Motor neuron (in vitro differentiated cells): ENCODE measurements at regions not wholly inside any gene's neighbourhood (a gene's known extent, or its start where the extent isn't known, plus 50 kb on each side); places are given as distances from the start of the nearest gene placed in this dataset.
"Not testable (repeated sequence)": the region's sequence is repeated elsewhere in the genome, so short reads cannot be mapped to it uniquely, and the experiment has no call there.

Source experiments
- ATAC-seq, 8 experiments: fragments of 200-7000 bp; cut with Tn5 transposase; replicated peaks in 6 of 8; 2 replicates each; pipeline ENCODE4 v1.8.0; 2021; ENCODE audit warnings: mild to moderate bottlenecking in 8 of 8, moderate library complexity in 8 of 8
- H3K27ac ChIP-seq, 2 donors: fragments of 250-450 bp; sonication (Bioruptor Pico); 2 replicates each; pipeline ENCODE4 v1.9.0; 2021; ENCODE audit warnings: antibody characterized with exemption in 2 of 2, mild to moderate bottlenecking in 2 of 2, moderate library complexity in 1 of 2
- H3K4me1 ChIP-seq, 2 donors: fragments of 250-450 bp; sonication (Bioruptor Pico); replicated peaks in 1 of 2; 2 replicates each; pipeline ENCODE4 v1.6.1; 2021; ENCODE audit warnings: antibody characterized with exemption in 2 of 2, mild to moderate bottlenecking in 2 of 2, moderate library complexity in 1 of 2
- H3K4me3 ChIP-seq, 5 donors: fragments of 250-450 bp; sonication (Bioruptor Pico); 2 replicates each; pipeline ENCODE4 v1.9.0; 2021; ENCODE audit warnings: antibody characterized with exemption in 5 of 5, mild to moderate bottlenecking in 5 of 5, moderate library complexity in 4 of 5
- WGBS, 10 experiments: fragments of 450-650 bp; shearing (Covaris generic); methylation state at CpG; one replicate each; pipeline ENCODE4 v1.0.0; 2022; 5-methylcytosine and 5-hydroxymethylcytosine counted together
- in situ Hi-C, 9 experiments: fragments of 400-800 bp; cut with MboI; loops; one replicate each; pipeline ENCODE4 v1.15.0; 2021; ENCODE audit warnings: low sequenced_read_pairs in 9 of 9, low pct_unique_long_range_greater_than_20kb in 2 of 9; ENCODE audit not compliant: unreplicated experiment in 9 of 9

- Histone ChIP-seq H3K4me3 (no peak overlapping the region), H3K27ac (no peak overlapping the region), H3K4me1 (peaks cover 10 to 13% of the 10 kb centered on the region in 2 donors)
- in situ Hi-C loops = loop anchor here in 1 of 9 experiments (25.0 kb wide), 1 partner anchor 235 kb away; the partner anchor contains the start of genes ADAMTS15 and ADAMTS8
- WGBS, 10 experiments = 0 to 87% (median 62%) methylated on average over 2 to 8 of the region's 14 CpGs; no CpG with 5 or more reads in 1 of the 10 experiments
- peak; percentile 59 to 97 (median 88) for ATAC-seq
Measured at GRCh38 chr11:130671801-130672700, 223.6 kb downstream of the ADAMTS15 start.

GRCh38 chr11:130672911-130673310 lies 224.5 kb downstream of the ADAMTS15 start:
- in situ Hi-C loops = loop anchor here in 1 of 9 experiments (25.0 kb wide), 1 partner anchor 236 kb away; the partner anchor contains the start of genes ADAMTS15 and ADAMTS8
- no peak overlapping the region for H3K4me3 ChIP-seq
- H3K4me1 ChIP-seq = peaks cover 10 to 13% of the 10 kb centered on the region in 2 donors
- WGBS, 10 experiments = 76 to 100% (median 87%) methylated on average over 1 to 4 of the region's 5 CpGs; no CpG with 5 or more reads in 5 of the 10 experiments
- no peak for ATAC-seq
- no peak overlapping the region for H3K27ac ChIP-seq

GRCh38 chr11:130673698-130674097 lies 225.3 kb downstream of the ADAMTS15 start:
- H3K4me1 ChIP-seq = peaks cover 10 to 13% of the 10 kb centered on the region in 2 donors
- no peak for ATAC-seq
- in situ Hi-C loops = loop anchor here in 1 of 9 experiments (25.0 kb wide), 1 partner anchor 236 kb away; the partner anchor contains the start of genes ADAMTS15 and ADAMTS8
- 44 to 100% (median 90%) methylated on average over 1 to 2 of the region's 2 CpGs; no CpG with 5 or more reads in 5 of the 10 experiments for WGBS, 10 experiments
- no peak overlapping the region for H3K4me3 ChIP-seq
- no peak overlapping the region for H3K27ac ChIP-seq

GRCh38 chr11:130674686-130675308 lies 226.4 kb downstream of the ADAMTS15 start:
- 56 to 100% (median 83%) methylated on average over 1 to 5 of the region's 5 CpGs; no CpG with 5 or more reads in 1 of the 10 experiments for WGBS, 10 experiments
- H3K4me1 ChIP-seq = peaks cover 10 to 13% of the 10 kb centered on the region in 2 donors
- ATAC-seq = no peak
- no peak overlapping the region for H3K4me3 ChIP-seq
- H3K27ac ChIP-seq = no peak overlapping the region
- in situ Hi-C loops = loop anchor here in 1 of 9 experiments (25.0 kb wide), 1 partner anchor 237 kb away; the partner anchor contains the start of genes ADAMTS15 and ADAMTS8

- in situ Hi-C loops = no loop called here
- Histone ChIP-seq H3K27ac (no peak overlapping the region), H3K4me1 (peaks cover 10 to 13% of the 10 kb centered on the region in 2 donors), H3K4me3 (no peak overlapping the region)
- WGBS, 10 experiments = 0 to 88% (median 77%) methylated on average over 1 to 7 of the region's 10 CpGs; no CpG with 5 or more reads in 3 of the 10 experiments
- ATAC-seq = peak in 2 of 8 experiments; percentile 51 to 74
Measured at GRCh38 chr11:130675371-130675821, 227.0 kb downstream of the ADAMTS15 start.

- no peak overlapping the region for H3K27ac ChIP-seq
- in situ Hi-C loops = no loop called here
- ATAC-seq = peak in 1 of 8 experiments; percentile 14
- peaks cover 10 to 13% of the 10 kb centered on the region in 2 donors for H3K4me1 ChIP-seq
- no peak overlapping the region for H3K4me3 ChIP-seq
- WGBS, 10 experiments = 20 to 100% (median 88%) methylated on average over 1 of the region's 1 CpG; no CpG with 5 or more reads in 2 of the 10 experiments
Measured at GRCh38 chr11:130675917-130676316, 227.5 kb downstream of the ADAMTS15 start.

GRCh38 chr11:130677486-130678153 lies 229.2 kb downstream of the ADAMTS15 start:
- no peak overlapping the region for H3K27ac ChIP-seq
- in situ Hi-C loops = no loop called here

GRCh38 chr11:130679247-130679646 lies 230.8 kb downstream of the ADAMTS15 start:
- Histone ChIP-seq H3K4me1 (no peaks in the 10 kb centered on the region), H3K4me3 (no peak overlapping the region), H3K27ac (no peak overlapping the region)
- WGBS, 10 experiments = 54 to 94% (median 81%) methylated on average over 4 of the region's 4 CpGs; no CpG with 5 or more reads in 1 of the 10 experiments
- no peak for ATAC-seq
- in situ Hi-C loops = no loop called here

More at GRCh38 chr11:130677486-130678153, 229.2 kb downstream of the ADAMTS15 start:
- H3K4me3 ChIP-seq = no peak overlapping the region
- 37 to 82% (median 57%) methylated on average over 1 to 6 of the region's 6 CpGs; no CpG with 5 or more reads in 2 of the 10 experiments for WGBS, 10 experiments
- peaks cover 4 to 7% of the 10 kb centered on the region in 2 donors for H3K4me1 ChIP-seq
- peak in 6 of 8 experiments; percentile 27 to 93 (median 72) for ATAC-seq

GRCh38 chr11:130682471-130682870 lies 233.8 kb downstream of the SNX19 start:
- 0 to 100% (median 78%) methylated on average over 1 to 2 of the region's 2 CpGs; no CpG with 5 or more reads in 2 of the 10 experiments for WGBS, 10 experiments
- ATAC-seq = peak in 1 of 8 experiments; percentile 33
- H3K4me3 ChIP-seq, H3K27ac ChIP-seq, H3K4me1 ChIP-seq, in situ Hi-C loops: not testable (repeated sequence)

GRCh38 chr11:130689222-130689908 lies 226.9 kb downstream of the SNX19 start:
- ATAC-seq = no peak
- Histone ChIP-seq H3K4me3 (no peak overlapping the region), H3K4me1 (no peaks in the 10 kb centered on the region), H3K27ac (no peak overlapping the region)
- in situ Hi-C loops = no loop called here
- WGBS, 10 experiments = 77 to 100% (median 86%) methylated on average over 1 to 4 of the region's 4 CpGs; no CpG with 5 or more reads in 2 of the 10 experiments

- 58 to 95% (median 76%) methylated on average over 1 to 2 of the region's 2 CpGs; no CpG with 5 or more reads in 5 of the 10 experiments for WGBS, 10 experiments
- no peak overlapping the region for H3K27ac ChIP-seq
- H3K4me3 ChIP-seq = no peak overlapping the region
- peak in 2 of 8 experiments; percentile 28 to 57 for ATAC-seq
- no peaks in the 10 kb centered on the region for H3K4me1 ChIP-seq
- in situ Hi-C loops = no loop called here
Measured at GRCh38 chr11:130691581-130691980, 224.7 kb downstream of the SNX19 start.

- no peak overlapping the region for H3K27ac ChIP-seq
- in situ Hi-C loops = no loop called here
- H3K4me1 ChIP-seq = no peaks in the 10 kb centered on the region
- 27 to 100% (median 97%) methylated on average over 1 to 4 of the region's 4 CpGs; no CpG with 5 or more reads in 1 of the 10 experiments for WGBS, 10 experiments
- peak in 1 of 8 experiments; percentile 40 for ATAC-seq
- no peak overlapping the region for H3K4me3 ChIP-seq
Measured at GRCh38 chr11:130692220-130692619, 224.1 kb downstream of the SNX19 start.
